SU-DHL-6 (cell line): ENCODE measurements at regions not wholly inside any gene's neighbourhood (a gene's known extent, or its start where the extent isn't known, plus 50 kb on each side); places are given as distances from the start of the nearest gene placed in this dataset.

Experiments used
- H2AFZ ChIP-seq: fragments of 200-600 bp; sonication (generic); 2 replicates; pipeline ENCODE4 v1.6.1; 2014; ENCODE audit warnings: low read depth, mild to moderate bottlenecking, moderate library complexity, mixed read lengths, antibody characterized with exemption, low read length; ENCODE audit not compliant: severe bottlenecking
- H3F3A ChIP-seq: fragments of 200-600 bp; shearing (Covaris generic); 2 replicates; pipeline ENCODE4 v1.6.0; 2016; ENCODE audit warnings: antibody characterized with exemption, mild to moderate bottlenecking; ENCODE audit not compliant: insufficient read depth
- H3K27ac ChIP-seq: fragments of 200-600 bp; sonication (generic); 2 replicates; pipeline ENCODE4 v1.5.1; 2016; ENCODE audit warnings: low read depth, mild to moderate bottlenecking, low read length, moderate library complexity, mixed read lengths
- H3K27me3 ChIP-seq: fragments of 200-600 bp; sonication (generic), shearing (Covaris generic); 2 replicates; pipeline ENCODE4 v1.6.0; 2014; ENCODE audit warnings: mild to moderate bottlenecking, low read length
- H3K36me3 ChIP-seq: fragments of 200-600 bp; sonication (generic); 2 replicates; pipeline ENCODE4 v1.6.1; 2014; ENCODE audit warnings: mild to moderate bottlenecking, low read length, mixed read lengths
- H3K4me2 ChIP-seq: fragments of 300-600, 200-600 bp; shearing (Covaris generic), sonication (generic); 2 replicates; pipeline ENCODE4 v1.6.0; 2014; ENCODE audit warnings: low read length, low read depth, mild to moderate bottlenecking; ENCODE audit not compliant: poor library complexity, severe bottlenecking
- H3K4me3 ChIP-seq: fragments of 200-600 bp; sonication (generic); 2 replicates; pipeline ENCODE4 v1.5.1; 2014; ENCODE audit warnings: antibody characterized with exemption, low read length, mild to moderate bottlenecking, mixed read lengths; ENCODE audit not compliant: insufficient read depth, poor library complexity, severe bottlenecking
- H3K79me2 ChIP-seq: fragments of 200-600 bp; sonication (generic); 2 replicates; pipeline ENCODE4 v1.6.1; 2014; ENCODE audit warnings: mild to moderate bottlenecking, low read length, moderate library complexity; ENCODE audit not compliant: insufficient read depth
- H3K9ac ChIP-seq: fragments of 200-600 bp; sonication (generic); 2 replicates; pipeline ENCODE4 v1.7.0; 2014; ENCODE audit warnings: mild to moderate bottlenecking, low read length
- H3K9me2 ChIP-seq: fragments of 200-600 bp; sonication (generic); replicated peaks from 2 replicates; pipeline ENCODE4 v1.6.1; 2014; ENCODE audit warnings: low read length; ENCODE audit not compliant: insufficient read depth
- H3K9me3 ChIP-seq: fragments of 200-600 bp; sonication (generic); 2 replicates; pipeline ENCODE4 v1.6.1; 2014; ENCODE audit warnings: low read length, mixed read lengths; ENCODE audit not compliant: insufficient read depth
- H4K20me1 ChIP-seq: fragments of 200-600 bp; sonication (generic); 2 replicates; pipeline ENCODE4 v1.6.1; 2014; ENCODE audit warnings: low read depth, mild to moderate bottlenecking, antibody characterized with exemption, low read length, moderate library complexity, mixed read lengths
- CTCF ChIP-seq: fragments of 200-600 bp; sonication (generic); IDR thresholded peaks from one replicate; pipeline ENCODE4 v1.5.1; 2017; ENCODE audit warnings: antibody characterized with exemption, mild to moderate bottlenecking, low read length, moderate library complexity; ENCODE audit not compliant: insufficient read depth, poor library complexity, severe bottlenecking
- EZH2phosphoT487 ChIP-seq: fragments of 200-600 bp; sonication (generic), shearing (Covaris generic); conservative IDR thresholded peaks from 2 replicates; pipeline ENCODE4 v1.6.1; 2018; ENCODE audit warnings: mild to moderate bottlenecking, antibody characterized with exemption, low read length, moderate library complexity, mixed read lengths

DNA sequence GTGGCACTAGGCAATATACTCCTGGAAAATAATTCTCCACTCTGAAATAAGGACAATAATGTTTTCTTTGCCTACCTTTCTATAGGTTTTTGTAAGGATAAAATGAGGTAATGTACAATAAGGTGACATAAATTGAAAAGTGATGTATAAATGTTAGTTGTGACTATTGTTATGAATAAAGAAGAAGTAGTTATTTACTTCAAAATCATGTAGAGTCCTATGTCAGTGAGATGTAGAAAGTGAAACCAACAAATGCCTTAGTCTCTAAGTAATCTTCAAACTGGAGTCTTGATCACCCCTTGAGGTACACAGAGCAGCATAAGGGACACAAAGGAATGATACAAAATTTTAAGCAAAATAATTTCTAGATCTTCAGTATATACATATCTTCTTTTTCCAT is 60.3 kb upstream of the TP63 start:
- peak overlapping the region; percentile 32 for H2AFZ ChIP-seq
- no peaks in the 10 kb centered on the region for H3K27me3 ChIP-seq
- peak overlapping the region; percentile 46 for H3K4me2 ChIP-seq
- peaks cover 17% of the 10 kb centered on the region for H3F3A ChIP-seq
- H4K20me1 ChIP-seq: no peaks in the 10 kb centered on the region
- no peaks in the 10 kb centered on the region for H3K9me3 ChIP-seq
- TF ChIP-seq EZH2phosphoT487 (no peak), CTCF (no peak)
- no peaks in the 10 kb centered on the region for H3K9me2 ChIP-seq
- H3K36me3 ChIP-seq: no peaks in the 10 kb centered on the region
- no peak overlapping the region for H3K4me3 ChIP-seq
- H3K79me2 ChIP-seq: no peaks in the 10 kb centered on the region
- peak overlapping the region; percentile 21 for H3K9ac ChIP-seq
- H3K27ac ChIP-seq: peak overlapping the region; percentile 95

- no peak overlapping the region for H2AFZ ChIP-seq
- no peaks in the 10 kb centered on the region for H3K36me3 ChIP-seq
- no peak overlapping the region for H3K27ac ChIP-seq
- no peak overlapping the region for H3K4me3 ChIP-seq
- TF ChIP-seq EZH2phosphoT487: no peak
- TF ChIP-seq CTCF: no peak
- no peak overlapping the region for H3K9ac ChIP-seq
- H3K79me2 ChIP-seq: no peaks in the 10 kb centered on the region
- H3F3A ChIP-seq: peaks cover 9% of the 10 kb centered on the region
- H4K20me1 ChIP-seq: no peaks in the 10 kb centered on the region
- no peaks in the 10 kb centered on the region for H3K9me2 ChIP-seq
- H3K4me2 ChIP-seq: no peak overlapping the region
- H3K27me3 ChIP-seq: no peaks in the 10 kb centered on the region
- no peaks in the 10 kb centered on the region for H3K9me3 ChIP-seq
These were observed 58.9 kb upstream of the TP63 start for GRCh38 chr3:189572249-189572648.

DNA sequence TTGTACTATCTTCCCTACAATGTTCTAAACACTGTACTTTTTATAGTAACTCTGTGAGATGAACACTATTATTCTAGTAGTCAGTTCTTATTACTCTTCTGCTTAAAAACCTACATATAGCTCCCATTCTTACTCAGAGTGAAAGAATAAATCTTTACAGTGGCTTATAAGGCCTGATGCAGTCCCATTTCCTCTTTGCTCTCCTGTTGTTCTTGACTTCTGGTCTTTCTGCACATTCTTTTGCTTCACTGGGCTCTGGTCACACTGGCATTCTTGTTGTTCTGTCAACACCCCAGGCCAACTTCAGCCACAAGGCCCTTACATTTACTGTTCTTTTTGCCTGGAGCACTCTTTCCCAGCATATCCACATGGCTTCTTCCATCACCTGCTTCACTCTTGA is 58.2 kb upstream of the TP63 start:
- no peaks in the 10 kb centered on the region for H3K9me2 ChIP-seq
- TF ChIP-seq EZH2phosphoT487 (no peak), CTCF (no peak)
- no peak overlapping the region for H3K4me3 ChIP-seq
- H3F3A ChIP-seq: peaks cover 5% of the 10 kb centered on the region; the same call in 1 of the 2 replicates
- H3K27ac ChIP-seq: no peak overlapping the region
- no peak overlapping the region for H3K4me2 ChIP-seq
- no peaks in the 10 kb centered on the region for H3K79me2 ChIP-seq
- no peak overlapping the region for H2AFZ ChIP-seq
- H3K9ac ChIP-seq: no peak overlapping the region
- H3K27me3 ChIP-seq: no peaks in the 10 kb centered on the region
- H4K20me1 ChIP-seq: no peaks in the 10 kb centered on the region
- no peaks in the 10 kb centered on the region for H3K9me3 ChIP-seq
- no peaks in the 10 kb centered on the region for H3K36me3 ChIP-seq
